ENCODE measurements at regions not wholly inside any gene's neighbourhood (a gene's known extent, or its start where the extent isn't known, plus 50 kb on each side); places are given as distances from the start of the nearest gene placed in this dataset.

DNA sequence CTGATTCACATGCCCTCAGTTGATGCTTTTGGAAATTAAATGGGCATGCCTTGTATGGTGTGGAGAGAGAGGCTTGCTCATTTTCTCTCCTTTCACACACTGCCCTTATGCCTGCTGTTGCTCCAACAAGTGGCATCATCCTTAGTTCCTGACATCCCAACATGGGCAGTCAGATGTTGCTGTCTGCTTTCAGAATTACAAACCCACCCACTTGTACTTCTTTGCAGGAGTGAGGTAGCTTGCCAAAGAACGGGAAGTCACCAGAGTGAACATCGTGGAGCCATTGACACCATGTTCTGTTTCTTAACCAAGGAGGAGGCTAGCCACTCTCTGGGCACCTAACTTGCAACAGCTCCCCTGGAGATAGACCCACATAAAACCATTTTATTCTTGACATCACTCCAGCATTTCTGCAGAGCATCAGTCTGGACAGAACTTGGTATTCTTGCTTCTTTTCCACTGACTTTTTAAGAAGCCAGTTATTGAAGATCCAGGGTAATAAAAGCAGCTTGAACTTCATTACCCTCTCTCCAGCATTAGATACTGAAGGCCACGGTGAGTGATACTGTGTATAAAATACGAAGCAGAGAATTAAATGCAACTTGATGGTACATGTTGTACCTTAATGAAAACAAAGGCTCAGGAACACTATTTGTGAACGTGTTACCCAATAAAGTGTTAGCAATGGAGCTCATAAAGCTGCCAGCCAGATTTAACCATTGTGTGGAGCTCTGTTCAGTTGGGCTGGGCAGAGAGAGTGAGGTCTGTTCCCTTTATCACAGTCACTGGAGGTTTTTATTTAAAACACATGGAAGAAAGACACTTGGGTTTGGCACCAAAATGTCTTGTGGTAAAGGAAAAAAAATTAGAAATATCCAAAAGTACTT is 195.8 kb upstream of the HABP2 start:
- TF ChIP-seq, protein P1, sequence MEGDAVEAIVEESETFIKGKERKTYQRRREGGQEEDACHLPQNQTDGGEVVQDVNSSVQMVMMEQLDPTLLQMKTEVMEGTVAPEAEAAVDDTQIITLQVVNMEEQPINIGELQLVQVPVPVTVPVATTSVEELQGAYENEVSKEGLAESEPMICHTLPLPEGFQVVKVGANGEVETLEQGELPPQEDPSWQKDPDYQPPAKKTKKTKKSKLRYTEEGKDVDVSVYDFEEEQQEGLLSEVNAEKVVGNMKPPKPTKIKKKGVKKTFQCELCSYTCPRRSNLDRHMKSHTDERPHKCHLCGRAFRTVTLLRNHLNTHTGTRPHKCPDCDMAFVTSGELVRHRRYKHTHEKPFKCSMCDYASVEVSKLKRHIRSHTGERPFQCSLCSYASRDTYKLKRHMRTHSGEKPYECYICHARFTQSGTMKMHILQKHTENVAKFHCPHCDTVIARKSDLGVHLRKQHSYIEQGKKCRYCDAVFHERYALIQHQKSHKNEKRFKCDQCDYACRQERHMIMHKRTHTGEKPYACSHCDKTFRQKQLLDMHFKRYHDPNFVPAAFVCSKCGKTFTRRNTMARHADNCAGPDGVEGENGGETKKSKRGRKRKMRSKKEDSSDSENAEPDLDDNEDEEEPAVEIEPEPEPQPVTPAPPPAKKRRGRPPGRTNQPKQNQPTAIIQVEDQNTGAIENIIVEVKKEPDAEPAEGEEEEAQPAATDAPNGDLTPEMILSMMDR (conservative IDR thresholded peaks at IDR 0.05), result no peak
- TF ChIP-seq ZFX (IDR thresholded peaks at IDR 0.05), result no peak
- H3K27ac ChIP-seq, result no peak overlapping the region

DNA sequence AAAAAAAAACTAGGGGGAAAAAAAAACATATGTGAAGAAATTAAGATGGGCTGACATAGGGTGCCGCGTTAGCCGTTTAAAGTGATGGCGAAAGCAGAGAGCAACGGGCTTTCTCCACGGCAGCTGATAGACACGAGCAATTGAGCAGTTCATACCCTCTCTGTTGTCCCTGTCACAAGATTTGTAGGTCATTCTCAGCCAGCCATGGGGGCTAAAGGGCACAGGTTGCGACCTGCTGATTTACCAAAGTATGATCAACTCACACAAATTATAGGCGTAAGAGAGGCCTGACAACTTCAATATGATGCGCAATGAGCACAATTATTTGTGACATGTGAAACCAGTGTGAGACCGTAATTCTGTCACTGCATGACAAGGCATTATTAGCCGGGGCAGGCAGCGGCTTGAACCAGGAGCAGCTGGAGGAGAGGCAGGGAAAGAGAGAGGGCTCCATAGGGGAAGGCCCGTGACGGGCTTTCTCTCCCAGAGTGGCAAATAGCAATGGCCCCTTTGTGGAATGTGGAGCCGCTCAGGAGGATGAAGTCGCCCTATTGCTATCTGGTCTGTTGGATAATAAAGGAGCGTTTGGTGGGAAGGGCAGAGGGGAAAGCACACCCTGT is 195.1 kb upstream of the HABP2 start:
- TF ChIP-seq ZFX (IDR thresholded peaks at IDR 0.05), result no peak
- TF ChIP-seq, protein P1 (conservative IDR thresholded peaks at IDR 0.05), result no peak
- H3K27ac ChIP-seq, result no peak overlapping the region

DNA sequence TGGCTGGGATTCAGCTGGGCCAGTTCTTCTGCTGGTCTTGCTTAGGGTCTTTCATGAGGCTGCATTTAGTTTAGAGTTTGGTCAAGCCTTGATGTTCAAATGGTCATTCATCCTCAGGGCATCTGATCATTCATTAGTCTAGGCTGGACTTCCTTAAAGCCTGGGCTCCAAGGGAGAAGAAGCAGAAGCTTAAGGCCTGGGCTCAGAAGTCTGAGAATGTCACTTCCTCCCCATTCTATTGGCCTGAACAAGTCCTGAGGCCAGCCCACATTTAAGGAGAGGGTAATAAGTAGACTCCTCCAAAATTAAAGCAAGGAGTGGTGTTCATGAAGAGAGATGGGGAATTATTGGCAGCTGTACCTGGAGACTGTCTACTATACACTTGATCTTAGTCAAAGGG is 193.2 kb upstream of the HABP2 start:
- TF ChIP-seq ZFX (IDR thresholded peaks at IDR 0.05), result no peak
- TF ChIP-seq, protein P1 (conservative IDR thresholded peaks at IDR 0.05), result no peak

DNA sequence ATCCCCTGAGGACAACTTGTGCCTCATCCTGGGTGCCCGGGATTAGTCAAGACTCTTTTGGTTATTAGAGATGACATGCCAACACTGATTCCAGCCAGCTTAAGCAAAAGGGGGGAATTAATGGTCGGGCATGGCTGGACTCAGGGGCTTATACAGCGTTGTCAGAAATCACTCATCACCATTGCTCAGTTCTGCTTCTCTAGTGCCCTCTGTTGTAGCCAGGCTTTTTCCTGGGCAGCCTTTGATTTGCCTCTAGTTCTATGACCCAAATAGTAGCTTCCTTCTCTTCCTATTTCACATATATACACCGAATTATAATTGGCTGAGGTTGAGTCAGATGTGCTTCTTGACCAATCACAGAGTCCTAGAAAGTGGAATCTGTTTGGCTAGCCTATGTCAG is 192.0 kb upstream of the HABP2 start:
- no peak overlapping the region for H3K27ac ChIP-seq
- TF ChIP-seq ZFX (IDR thresholded peaks at IDR 0.05), result no peak
- TF ChIP-seq, protein P1 (conservative IDR thresholded peaks at IDR 0.05), result no peak

More for the DNA sequence above, 193.2 kb upstream of the HABP2 start:
- H3K27ac ChIP-seq, result no peak overlapping the region

DNA sequence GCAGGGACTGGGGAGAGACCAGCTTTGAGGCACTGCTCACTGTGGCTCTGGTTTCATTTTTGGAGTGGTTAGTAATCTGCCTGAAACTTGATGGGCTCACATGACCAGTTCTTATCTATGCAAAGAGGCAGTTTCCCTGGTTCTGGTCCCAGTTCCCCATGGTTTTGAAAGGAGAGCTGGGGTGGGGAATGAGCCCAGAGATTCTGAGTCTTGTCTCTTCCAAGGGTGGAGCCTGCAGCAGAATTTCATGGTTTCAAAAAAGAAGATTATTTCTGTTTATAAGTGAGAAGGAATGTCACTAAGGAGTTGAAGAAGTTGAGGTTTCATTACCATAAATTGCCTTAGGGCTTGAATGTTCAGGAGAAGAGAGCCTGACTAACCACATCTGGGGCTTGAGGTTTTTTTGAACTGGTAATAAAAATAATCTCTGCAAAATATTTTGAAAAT is 190.2 kb upstream of the HABP2 start:
- no peak for TF ChIP-seq ZFX (IDR thresholded peaks at IDR 0.05)
- TF ChIP-seq, protein P1 (conservative IDR thresholded peaks at IDR 0.05), result no peak

DNA sequence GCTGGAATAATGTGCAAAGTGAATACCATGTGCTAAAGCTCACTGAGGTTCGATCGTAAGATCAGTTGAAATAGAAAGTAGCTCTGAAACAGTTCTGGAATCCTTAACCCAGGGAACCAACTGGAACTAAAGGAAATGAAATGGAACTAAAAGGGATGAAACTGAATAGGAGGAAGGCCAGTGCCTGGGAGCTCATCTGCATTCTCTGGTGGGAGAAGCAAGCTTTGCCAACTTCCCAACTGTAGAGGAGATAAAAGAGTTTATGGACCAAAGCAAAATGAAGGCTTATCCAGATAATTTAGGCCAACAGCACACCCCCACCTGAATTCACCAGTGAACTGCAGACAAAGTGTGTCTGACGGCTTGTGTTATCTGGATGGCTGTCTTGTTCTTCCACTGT is 188.6 kb upstream of the HABP2 start:
- no peak overlapping the region for H3K27ac ChIP-seq
- no peak for TF ChIP-seq ZFX (IDR thresholded peaks at IDR 0.05)
- TF ChIP-seq, protein P1 (conservative IDR thresholded peaks at IDR 0.05), result no peak

More for the DNA sequence above, 190.2 kb upstream of the HABP2 start:
- no peak overlapping the region for H3K27ac ChIP-seq

Measured in C4-2B (cell line).